AG09309 (cell line): ENCODE measurements at regions not wholly inside any gene's neighbourhood (a gene's known extent, or its start where the extent isn't known, plus 50 kb on each side); places are given as distances from the start of the nearest gene placed in this dataset.

Source experiments
- DNase-seq: peaks from one replicate; pipeline ENCODE4 v3.0.0-alpha.2; 2010; ENCODE audit warnings: low read depth
- H3K4me3 ChIP-seq: 2 replicates; pipeline ENCODE4 v1.5.1; 2011; ENCODE audit warnings: mild to moderate bottlenecking, low read depth, low read length, moderate library complexity; ENCODE audit not compliant: control insufficient read depth
- TF ChIP-seq, protein P1 (sequence below): IDR thresholded peaks from 2 replicates; pipeline ENCODE4 v1.5.1; 2011; ENCODE audit warnings: mild to moderate bottlenecking, low read depth, low read length, inconsistent platforms; ENCODE audit not compliant: insufficient read depth, control insufficient read depth; ENCODE audit errors: missing control alignments

DNA sequence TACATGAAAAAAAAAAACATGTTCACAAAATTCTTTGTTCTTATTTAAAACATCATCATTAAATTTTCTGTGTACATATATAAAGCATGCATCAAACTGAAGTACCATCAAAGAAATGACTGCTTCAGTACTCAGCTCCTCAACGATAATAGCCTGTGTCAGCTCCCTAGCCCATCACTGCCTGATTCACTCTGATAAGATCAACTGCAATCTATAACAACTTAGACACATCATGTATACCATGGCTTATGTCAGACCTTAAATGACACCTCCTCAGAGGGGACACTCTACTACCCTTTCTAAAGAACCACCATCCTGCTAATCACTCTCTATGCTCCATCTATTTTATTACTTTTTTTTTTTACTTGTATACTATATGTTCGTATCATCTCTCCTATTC is 200.5 kb upstream of the TLE4 start:
- TF ChIP-seq, protein P1, sequence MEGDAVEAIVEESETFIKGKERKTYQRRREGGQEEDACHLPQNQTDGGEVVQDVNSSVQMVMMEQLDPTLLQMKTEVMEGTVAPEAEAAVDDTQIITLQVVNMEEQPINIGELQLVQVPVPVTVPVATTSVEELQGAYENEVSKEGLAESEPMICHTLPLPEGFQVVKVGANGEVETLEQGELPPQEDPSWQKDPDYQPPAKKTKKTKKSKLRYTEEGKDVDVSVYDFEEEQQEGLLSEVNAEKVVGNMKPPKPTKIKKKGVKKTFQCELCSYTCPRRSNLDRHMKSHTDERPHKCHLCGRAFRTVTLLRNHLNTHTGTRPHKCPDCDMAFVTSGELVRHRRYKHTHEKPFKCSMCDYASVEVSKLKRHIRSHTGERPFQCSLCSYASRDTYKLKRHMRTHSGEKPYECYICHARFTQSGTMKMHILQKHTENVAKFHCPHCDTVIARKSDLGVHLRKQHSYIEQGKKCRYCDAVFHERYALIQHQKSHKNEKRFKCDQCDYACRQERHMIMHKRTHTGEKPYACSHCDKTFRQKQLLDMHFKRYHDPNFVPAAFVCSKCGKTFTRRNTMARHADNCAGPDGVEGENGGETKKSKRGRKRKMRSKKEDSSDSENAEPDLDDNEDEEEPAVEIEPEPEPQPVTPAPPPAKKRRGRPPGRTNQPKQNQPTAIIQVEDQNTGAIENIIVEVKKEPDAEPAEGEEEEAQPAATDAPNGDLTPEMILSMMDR: no peak
- H3K4me3 ChIP-seq: no peak overlapping the region
- DNase-seq: no peak

- H3K4me3 ChIP-seq: no peak overlapping the region
- DNase-seq: no peak
- TF ChIP-seq, protein P1: no peak
Observed at GRCh38 chr9:79371948-79372555, 199.7 kb upstream of the TLE4 start.

DNA sequence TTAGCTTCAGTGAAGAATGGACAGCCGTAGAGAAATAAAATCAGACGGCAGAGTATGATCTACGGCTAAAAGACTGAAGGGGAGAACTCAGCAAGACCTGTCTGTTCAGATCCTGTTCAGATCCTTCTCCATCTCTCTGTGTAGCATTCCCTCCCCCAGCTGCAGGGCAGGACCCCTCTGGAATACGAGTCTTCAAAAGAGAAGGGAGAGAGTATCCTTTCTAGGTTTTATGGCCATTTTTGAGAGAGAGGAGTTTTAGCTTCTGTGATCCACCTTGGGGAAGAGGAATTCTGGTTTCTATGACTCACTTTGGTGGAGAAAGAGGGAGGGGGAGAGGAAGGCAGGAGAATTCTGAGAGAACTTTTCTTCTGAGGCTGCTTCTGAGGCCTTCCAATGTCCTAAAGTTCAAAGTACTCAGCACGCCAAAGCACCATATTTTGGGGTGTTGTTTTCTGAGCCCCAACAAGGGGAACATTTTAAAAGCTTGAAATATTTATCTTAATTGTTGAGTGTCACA is 194.4 kb upstream of the TLE4 start:
- DNase-seq: no peak
- TF ChIP-seq, protein P1: no peak
- no peak overlapping the region for H3K4me3 ChIP-seq

DNA sequence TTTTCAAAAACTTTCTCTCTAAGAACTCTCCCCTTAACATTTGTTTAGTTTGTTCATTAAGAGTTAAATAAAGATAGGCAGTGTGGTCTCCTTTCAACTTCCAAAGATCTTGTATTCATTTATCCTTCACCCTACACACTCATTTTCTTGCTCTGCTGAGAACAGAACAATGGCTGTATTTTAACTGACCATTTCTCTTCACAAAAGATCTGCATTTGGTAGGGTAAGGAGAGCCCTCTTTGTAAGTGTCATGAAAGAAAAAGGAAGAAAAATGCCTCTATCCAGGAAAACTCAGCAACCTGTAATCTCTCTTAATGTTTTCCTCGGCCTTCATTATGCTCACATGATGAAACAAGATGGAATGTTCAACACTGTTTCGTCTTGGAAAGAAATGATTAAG is 193.7 kb upstream of the TLE4 start:
- TF ChIP-seq, protein P1: no peak
- H3K4me3 ChIP-seq: no peak overlapping the region
- no peak for DNase-seq

DNA sequence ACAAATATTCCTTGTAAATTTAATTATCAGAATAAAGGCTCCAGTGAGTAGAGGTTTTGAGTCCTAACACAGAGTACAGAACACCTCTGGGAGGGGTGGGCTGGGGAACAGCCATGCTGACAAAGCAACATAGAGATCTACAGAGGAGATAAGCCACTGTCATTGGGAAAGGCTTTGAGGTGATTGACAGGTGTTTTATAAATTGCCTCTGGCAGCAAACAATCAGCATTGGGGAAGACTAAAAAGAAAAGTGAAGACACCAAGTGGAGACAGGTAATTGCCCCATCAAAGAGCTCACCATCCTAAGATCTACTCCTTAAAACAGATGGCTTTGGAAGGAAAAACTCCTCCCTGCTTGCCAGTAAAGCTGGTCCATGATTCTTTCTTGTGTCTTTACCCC is 189.7 kb upstream of the TLE4 start:
- TF ChIP-seq, protein P1: no peak
- H3K4me3 ChIP-seq: no peak overlapping the region
- DNase-seq: no peak

GRCh38 chr9:79382458-79382857 is 189.3 kb upstream of the TLE4 start:
- H3K4me3 ChIP-seq: no peak overlapping the region
- DNase-seq: no peak
- TF ChIP-seq, protein P1: no peak
